ENCODE measurements at regions not wholly inside any gene's neighbourhood (a gene's known extent, or its start where the extent isn't known, plus 50 kb on each side); places are given as distances from the start of the nearest gene placed in this dataset.

DNA sequence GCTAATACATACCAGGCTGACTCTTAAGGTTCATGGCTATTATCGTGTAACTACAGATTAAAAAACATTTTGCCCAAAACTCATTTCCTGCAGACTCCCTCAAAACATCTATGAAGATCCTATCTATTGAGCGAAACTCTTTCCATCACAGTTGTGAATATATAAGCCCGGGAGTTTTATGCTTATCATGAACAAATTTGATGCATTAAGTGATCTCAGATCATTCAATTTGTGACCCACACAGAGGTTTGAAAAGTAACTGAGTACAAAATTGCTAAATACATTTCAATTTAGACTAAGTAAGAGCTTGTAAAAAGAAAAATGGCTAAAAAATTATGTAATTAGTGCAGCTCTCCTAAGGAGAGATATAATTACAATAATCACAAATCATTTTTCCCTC is 1228.8 kb upstream of the TENM4 start:
- DNase-seq (ENCODE audit: low read depth) = no peak

- DNase-seq (ENCODE audit: low read depth) = no peak
Observed at GRCh38 chr11:80668039-80668438, 1227.2 kb upstream of the TENM4 start.

- no peak for DNase-seq (ENCODE audit: low read depth)
Observed at GRCh38 chr11:80655834-80656233, 1215.0 kb upstream of the TENM4 start.

DNA sequence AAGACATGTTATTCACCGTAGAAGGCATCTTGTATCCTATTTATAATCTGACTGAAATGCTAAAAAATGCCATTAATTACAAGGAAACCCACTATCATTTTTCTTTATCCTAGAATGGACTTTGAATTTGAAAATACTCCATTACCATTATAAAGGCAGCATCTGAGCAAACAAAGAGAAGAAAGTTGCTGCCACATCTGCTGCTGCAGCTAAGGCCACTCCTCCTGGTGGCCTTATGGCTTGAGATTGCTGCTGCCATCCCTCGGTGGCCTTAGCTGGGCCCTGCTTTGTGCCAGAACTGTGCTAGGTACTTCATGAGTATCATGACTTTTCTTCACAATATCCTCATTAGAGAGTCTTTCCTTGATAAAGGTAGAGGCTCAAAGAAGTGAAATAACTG is 1210.1 kb upstream of the TENM4 start:
- no peak for DNase-seq (ENCODE audit: low read depth)

DNA sequence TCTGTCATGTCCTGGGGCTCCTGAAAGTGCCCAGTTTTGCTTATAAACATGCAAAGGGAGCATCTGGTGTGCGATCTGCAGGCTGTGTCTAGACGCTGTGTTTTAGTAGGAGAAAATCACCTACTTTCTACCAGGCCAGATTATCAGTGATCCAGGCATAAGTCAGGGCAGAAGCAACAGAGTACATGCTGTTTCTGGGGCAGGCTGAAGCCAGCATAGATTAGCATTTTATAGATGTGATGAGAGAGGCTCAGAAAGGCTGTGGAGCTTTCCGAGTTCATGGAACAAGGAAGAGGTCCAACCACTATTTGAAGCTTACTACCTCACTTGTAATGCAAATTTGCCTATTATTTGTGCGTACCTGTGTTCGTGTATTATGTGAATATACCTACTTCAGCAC is 1208.4 kb upstream of the TENM4 start:
- no peak for DNase-seq (ENCODE audit: low read depth)

DNA sequence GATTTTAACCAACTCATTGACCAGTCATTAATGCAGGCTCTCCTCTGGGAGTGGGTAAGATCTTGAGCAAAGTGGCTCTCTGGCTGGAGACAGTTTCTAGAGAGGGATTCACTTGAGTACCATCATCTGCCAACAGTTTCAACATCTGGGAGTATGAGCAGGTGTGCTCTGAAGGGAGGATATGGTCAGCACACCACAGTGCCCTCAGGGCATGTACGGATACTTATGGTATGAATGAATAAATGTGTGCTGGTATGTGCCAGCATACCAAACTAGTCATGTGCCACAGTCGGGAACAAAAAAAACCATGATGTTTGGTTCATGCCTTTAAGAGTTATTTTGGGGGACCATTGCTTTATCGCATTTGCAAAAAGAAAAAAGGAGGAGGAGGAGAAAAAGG is 1197.5 kb upstream of the TENM4 start:
- no peak for DNase-seq (ENCODE audit: low read depth)

- no peak for DNase-seq (ENCODE audit: low read depth)
Observed at GRCh38 chr11:80637571-80637970, 1196.7 kb upstream of the TENM4 start.

- DNase-seq (ENCODE audit: low read depth) = no peak
Observed at GRCh38 chr11:80636999-80637398, 1196.2 kb upstream of the TENM4 start.

GRCh38 chr11:80635178-80635577 is 1194.3 kb upstream of the TENM4 start:
- DNase-seq (ENCODE audit: low read depth) = no peak

GRCh38 chr11:80632691-80633090 is 1191.9 kb upstream of the TENM4 start:
- DNase-seq (ENCODE audit: low read depth) = no peak

- DNase-seq (ENCODE audit: low read depth) = no peak
Observed at GRCh38 chr11:80632156-80632555, 1191.3 kb upstream of the TENM4 start.

DNA sequence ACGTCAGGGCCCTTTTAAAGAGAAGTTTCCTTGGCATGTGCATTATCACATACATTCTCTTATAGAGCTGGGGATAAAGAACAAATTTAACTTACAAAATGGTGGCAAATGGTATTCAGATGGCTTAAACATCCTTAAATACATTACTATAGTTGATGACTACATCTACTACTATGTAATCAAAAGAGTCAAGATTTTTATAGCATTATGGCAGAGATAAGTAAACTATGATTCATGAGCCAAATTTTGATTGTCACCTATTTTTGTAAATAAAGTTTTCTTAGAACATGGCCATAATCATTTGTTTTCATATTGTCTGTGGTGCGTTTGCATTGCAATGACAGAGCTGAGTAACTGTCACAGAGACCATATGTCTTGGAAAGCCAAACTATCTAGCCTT is 1188.6 kb upstream of the TENM4 start:
- no peak for DNase-seq (ENCODE audit: low read depth)

DNA sequence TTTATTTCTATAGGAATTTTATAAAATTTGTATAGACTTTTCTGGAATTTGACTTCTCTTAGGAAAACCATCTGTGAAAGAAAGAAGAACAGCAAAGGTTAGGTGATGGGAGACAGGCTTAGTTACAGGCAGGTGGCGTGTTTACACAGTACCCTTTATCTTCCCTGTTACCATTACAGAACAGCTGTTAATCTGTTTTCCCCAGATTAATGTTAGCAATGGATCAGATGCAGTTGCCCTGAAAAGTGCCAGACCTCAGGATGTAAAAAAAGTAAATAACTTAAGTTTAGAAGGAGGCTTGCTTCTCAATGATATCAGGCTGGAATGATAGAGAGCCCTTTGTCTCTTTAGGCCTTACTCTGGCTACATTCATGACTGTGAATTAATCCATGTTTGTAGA is 1186.5 kb upstream of the TENM4 start:
- DNase-seq (ENCODE audit: low read depth) = no peak

GRCh38 chr11:80626721-80627120 is 1185.9 kb upstream of the TENM4 start:
- no peak for DNase-seq (ENCODE audit: low read depth)

DNA sequence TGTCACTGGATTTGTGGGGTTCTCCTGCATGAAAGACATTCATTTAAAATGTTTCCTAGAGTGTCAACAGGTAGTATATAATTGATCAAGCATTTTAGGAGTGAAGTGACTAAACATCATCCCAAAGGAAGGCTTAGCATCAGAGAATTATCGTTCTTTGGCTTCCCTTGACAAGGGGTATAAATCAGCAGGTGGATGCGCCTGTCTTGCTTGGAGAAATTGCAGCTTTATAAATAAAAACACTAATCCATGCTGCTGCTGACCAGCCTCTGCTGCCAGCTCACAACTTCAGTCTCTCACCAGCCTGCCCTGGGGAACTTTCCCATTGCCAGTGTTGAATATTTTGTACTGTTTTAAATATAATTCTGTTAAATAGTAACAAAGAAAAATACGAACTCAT is 1184.7 kb upstream of the TENM4 start:
- DNase-seq (ENCODE audit: low read depth) = no peak

- DNase-seq (ENCODE audit: low read depth) = no peak
Observed at GRCh38 chr11:80621871-80622270, 1181.0 kb upstream of the TENM4 start.

DNA sequence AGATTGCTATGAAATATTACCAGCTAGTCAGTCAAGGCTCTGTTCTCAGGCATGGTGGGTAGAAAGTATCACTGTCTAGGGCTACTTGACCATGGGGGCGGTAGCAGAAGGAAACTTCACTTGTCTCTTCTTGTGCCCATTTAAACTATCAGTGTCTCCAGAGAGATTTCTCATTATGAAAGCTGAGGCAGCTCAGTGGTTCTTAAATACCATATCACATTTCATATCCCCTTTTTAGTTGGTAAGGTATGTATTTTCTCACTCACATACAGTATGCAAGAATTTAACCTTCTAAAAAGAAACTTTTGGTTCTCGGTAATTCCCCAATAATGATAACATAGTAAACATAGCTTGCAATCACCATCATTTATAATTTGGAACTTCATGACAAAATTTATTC is 1180.0 kb upstream of the TENM4 start:
- DNase-seq (ENCODE audit: low read depth) = no peak

DNA sequence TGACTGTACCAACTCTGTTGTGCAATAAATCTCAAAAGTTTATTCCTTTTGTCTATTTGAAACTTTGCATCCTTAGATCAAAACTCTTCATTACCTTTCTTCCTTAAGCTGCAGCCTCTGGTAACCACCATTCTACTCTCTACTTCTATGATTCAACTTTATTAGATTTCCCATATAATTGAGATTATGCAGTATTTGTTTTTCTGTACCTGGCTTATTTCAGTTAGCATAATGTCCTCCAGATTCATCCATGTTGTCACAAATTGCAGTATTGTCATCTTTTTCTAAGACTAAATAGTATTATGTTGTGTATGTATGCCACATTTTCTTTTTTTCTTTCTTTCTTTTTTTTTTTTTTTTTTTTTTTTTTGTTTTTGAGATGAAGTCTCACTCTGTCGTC is 1176.3 kb upstream of the TENM4 start:
- DNase-seq (ENCODE audit: low read depth) = no peak

DNA sequence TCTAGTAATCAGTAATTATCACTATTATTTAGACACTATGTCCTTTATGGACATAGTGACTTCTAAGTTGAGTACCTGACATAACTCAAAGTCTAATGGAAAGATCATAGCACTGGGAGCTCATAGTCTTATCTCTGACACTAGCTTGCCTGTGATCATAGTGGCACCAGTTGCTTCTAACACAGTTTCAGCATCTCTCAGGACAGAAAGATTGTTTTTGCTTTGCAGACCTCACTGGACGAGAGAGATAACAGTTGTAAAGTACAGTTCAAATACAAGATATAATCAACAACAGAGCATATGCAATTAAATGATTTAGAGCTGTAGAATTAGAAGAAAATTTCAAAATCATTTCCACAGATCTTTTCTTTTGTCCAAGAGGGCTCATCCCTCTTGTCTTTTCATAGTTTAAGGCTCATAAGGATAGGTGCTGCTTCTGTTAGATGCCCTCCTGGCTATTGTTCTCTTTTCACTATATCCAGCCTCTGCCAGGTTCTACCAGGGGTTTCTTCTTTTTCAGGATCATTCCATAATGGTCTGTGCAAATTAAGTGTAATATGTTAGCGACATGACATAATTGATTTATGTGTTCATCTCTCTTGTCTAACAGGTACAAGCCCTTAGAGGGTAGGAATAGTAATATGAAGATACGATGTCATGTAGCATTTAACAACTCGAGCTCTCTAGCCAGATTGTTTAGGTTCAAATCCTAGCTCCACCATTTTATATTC is 1175.4 kb upstream of the TENM4 start:
- no peak for DNase-seq (ENCODE audit: low read depth)

- no peak for DNase-seq (ENCODE audit: low read depth)
Observed at GRCh38 chr11:80613655-80614054, 1172.8 kb upstream of the TENM4 start.

DNA sequence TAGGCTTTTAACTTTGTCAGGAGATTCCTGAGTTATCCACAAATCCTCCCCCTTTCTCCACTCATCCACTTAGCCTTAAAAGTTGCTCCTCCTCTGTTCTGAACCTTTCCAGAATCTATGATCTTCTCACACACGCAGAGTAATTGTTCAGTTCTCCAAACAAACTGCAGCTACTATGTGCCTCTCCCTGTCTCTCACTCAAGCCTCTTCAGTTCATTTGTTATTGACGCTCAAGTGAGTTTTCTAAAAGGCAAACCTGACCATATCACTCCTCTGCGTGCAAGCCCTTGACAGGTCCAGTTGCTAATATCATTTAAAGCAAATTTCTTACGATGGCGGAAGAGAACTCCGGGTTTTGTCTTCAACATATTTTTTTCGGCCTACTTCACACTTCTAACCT is 1169.7 kb upstream of the TENM4 start:
- no peak for DNase-seq (ENCODE audit: low read depth)

- DNase-seq (ENCODE audit: low read depth) = no peak
Observed at GRCh38 chr11:80603472-80603871, 1162.6 kb upstream of the TENM4 start.

DNA sequence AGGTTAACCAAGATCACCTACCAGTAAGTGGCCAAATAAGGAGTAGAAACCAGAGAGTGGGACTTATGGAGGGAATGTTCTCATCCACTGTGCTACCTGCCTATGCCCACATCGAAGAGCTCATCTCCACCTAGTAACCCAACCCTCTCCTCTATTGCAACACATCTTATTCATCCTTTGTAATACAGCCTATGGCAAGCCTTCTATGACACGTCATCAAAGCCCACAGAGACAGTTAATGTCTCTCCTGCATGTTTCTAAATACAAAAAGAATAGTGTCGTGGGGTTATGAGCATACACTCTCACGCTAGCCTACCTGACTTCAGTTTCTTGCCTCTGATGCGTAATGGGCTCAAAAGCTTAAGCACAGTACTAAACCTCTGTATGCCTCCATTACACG is 1158.1 kb upstream of the TENM4 start:
- no peak for DNase-seq (ENCODE audit: low read depth)

- no peak for DNase-seq (ENCODE audit: low read depth)
Observed at GRCh38 chr11:80596291-80596810, 1155.5 kb upstream of the TENM4 start.
